ENCODE measurements at regions not wholly inside any gene's neighbourhood (a gene's known extent, or its start where the extent isn't known, plus 50 kb on each side); places are given as distances from the start of the nearest gene placed in this dataset.

DNA sequence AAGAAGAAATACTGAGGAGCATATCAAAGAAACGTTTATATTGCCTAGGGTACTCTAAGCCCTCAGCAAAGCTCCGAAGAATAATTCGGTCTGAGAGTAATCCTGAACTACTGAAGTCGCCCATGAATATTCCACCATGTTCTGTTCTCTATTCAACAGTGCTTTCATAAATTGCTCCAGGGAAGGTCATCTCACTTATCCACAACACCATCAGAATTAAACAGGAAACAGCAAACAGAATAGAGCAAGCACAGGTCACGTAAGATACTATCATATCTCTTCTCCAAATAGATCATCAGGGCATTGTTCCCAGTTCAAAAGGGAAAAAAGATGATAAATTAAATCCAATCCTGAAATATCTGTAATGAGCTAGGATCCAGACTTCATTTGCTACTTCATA is 325.6 kb downstream of the DEPDC1B start:
- Histone ChIP-seq H3K79me2 (ENCODE audit: low read length) (no peaks in the 10 kb centered on the region), H4K20me1 (ENCODE audit: low read length) (no peaks in the 10 kb centered on the region), H3K4me3 (ENCODE audit: low read length) (no peak overlapping the region), H3K27me3 (ENCODE audit: low read length) (peaks cover 36% of the 10 kb centered on the region), H3K9me3 (ENCODE audit: low read length) (no peaks in the 10 kb centered on the region), H3K9me2 (replicated peaks; ENCODE audit: low read length) (no peaks in the 10 kb centered on the region), H3F3A (ENCODE audit: low read length, unreplicated experiment) (no peaks in the 10 kb centered on the region), H3K9ac (ENCODE audit: low read length) (no peak overlapping the region), H3K4me2 (ENCODE audit: low read length) (no peak overlapping the region), H3K27ac (ENCODE audit: low read length) (no peak overlapping the region), H3K36me3 (ENCODE audit: low read depth, low read length) (no peaks in the 10 kb centered on the region), H3K4me1 (ENCODE audit: insufficient read depth, low read length) (no peaks in the 10 kb centered on the region), H2AFZ (ENCODE audit: low read length) (no peak overlapping the region)
- CTCF ChIA-PET, result no interaction called here
- no peak for DNase-seq
- TF ChIP-seq, protein P1, sequence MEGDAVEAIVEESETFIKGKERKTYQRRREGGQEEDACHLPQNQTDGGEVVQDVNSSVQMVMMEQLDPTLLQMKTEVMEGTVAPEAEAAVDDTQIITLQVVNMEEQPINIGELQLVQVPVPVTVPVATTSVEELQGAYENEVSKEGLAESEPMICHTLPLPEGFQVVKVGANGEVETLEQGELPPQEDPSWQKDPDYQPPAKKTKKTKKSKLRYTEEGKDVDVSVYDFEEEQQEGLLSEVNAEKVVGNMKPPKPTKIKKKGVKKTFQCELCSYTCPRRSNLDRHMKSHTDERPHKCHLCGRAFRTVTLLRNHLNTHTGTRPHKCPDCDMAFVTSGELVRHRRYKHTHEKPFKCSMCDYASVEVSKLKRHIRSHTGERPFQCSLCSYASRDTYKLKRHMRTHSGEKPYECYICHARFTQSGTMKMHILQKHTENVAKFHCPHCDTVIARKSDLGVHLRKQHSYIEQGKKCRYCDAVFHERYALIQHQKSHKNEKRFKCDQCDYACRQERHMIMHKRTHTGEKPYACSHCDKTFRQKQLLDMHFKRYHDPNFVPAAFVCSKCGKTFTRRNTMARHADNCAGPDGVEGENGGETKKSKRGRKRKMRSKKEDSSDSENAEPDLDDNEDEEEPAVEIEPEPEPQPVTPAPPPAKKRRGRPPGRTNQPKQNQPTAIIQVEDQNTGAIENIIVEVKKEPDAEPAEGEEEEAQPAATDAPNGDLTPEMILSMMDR (conservative IDR thresholded peaks at IDR 0.05; ENCODE audit: low read depth, low read length), result no peak
- TF ChIP-seq EZH2phosphoT487 (IDR thresholded peaks at IDR 0.05; ENCODE audit: borderline replicate concordance, low read length), result no peak
- no peak for TF ChIP-seq EZH2 (IDR thresholded peaks at IDR 0.05; ENCODE audit: low read length, unreplicated experiment)
- intact Hi-C loops (cut with micrococcal nuclease), result no loop called here
- no peak for ATAC-seq
- BruUV-seq (replicated peaks), result no TSS peak
- POLR2A ChIA-PET (ENCODE audit: unreplicated experiment), result no interaction called here

DNA sequence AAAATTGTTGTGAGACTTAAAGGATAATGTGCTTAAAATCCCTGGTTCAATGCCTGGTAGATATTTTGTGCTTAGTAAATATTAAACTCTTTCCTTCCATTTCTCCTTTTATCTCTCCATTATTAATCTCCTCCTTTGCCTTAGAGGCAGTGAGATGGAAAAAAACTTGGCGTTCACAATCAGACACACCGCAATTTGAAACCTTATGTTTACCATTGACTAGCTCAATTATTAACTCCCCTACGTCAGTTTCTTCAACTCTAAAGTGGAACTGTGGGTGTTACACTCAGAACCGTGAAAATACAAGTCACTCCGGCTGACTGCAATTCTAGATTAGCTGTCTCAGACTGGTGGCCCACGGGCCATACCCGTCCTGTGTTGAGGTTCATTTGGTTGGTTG is 327.2 kb downstream of the DEPDC1B start:
- ChIA-PET POLR2A (ENCODE audit: unreplicated experiment) (no interaction called here), CTCF (no interaction called here)
- no peaks in the 10 kb centered on the region for H4K20me1 ChIP-seq (ENCODE audit: low read length)
- BruUV-seq (replicated peaks), result no TSS peak
- no peaks in the 10 kb centered on the region for H3K36me3 ChIP-seq (ENCODE audit: low read depth, low read length)
- H3K9ac ChIP-seq (ENCODE audit: low read length), result no peak overlapping the region
- H2AFZ ChIP-seq (ENCODE audit: low read length), result no peak overlapping the region
- H3F3A ChIP-seq (ENCODE audit: low read length, unreplicated experiment), result no peaks in the 10 kb centered on the region
- H3K27ac ChIP-seq (ENCODE audit: low read length), result no peak overlapping the region
- ATAC-seq, result no peak
- no peaks in the 10 kb centered on the region for H3K9me3 ChIP-seq (ENCODE audit: low read length)
- no peaks in the 10 kb centered on the region for H3K9me2 ChIP-seq (replicated peaks; ENCODE audit: low read length)
- intact Hi-C loops (cut with micrococcal nuclease), result no loop called here
- no peaks in the 10 kb centered on the region for H3K4me1 ChIP-seq (ENCODE audit: insufficient read depth, low read length)
- H3K4me3 ChIP-seq (ENCODE audit: low read length), result no peak overlapping the region
- no peaks in the 10 kb centered on the region for H3K79me2 ChIP-seq (ENCODE audit: low read length)
- DNase-seq, result no peak
- H3K4me2 ChIP-seq (ENCODE audit: low read length), result no peak overlapping the region
- TF ChIP-seq EZH2 (IDR thresholded peaks at IDR 0.05; ENCODE audit: low read length, unreplicated experiment) (no peak), EZH2phosphoT487 (IDR thresholded peaks at IDR 0.05; ENCODE audit: borderline replicate concordance, low read length) (no peak)
- peaks cover 36% of the 10 kb centered on the region for H3K27me3 ChIP-seq (ENCODE audit: low read length)

- no peak overlapping the region for H2AFZ ChIP-seq (ENCODE audit: low read length)
- ATAC-seq, result no peak
- POLR2A ChIA-PET (ENCODE audit: unreplicated experiment), result no interaction called here
Observed at GRCh38 chr5:60371065-60371464, 328.9 kb downstream of the DEPDC1B start.

GRCh38 chr5:60370508-60370907 is 329.5 kb downstream of the DEPDC1B start:
- Histone ChIP-seq H3K27me3 (ENCODE audit: low read length) (peaks cover 27% of the 10 kb centered on the region), H3K36me3 (ENCODE audit: low read depth, low read length) (no peaks in the 10 kb centered on the region), H3K4me3 (ENCODE audit: low read length) (no peak overlapping the region), H3K4me2 (ENCODE audit: low read length) (no peak overlapping the region), H3K4me1 (ENCODE audit: insufficient read depth, low read length) (no peaks in the 10 kb centered on the region), H3F3A (ENCODE audit: low read length, unreplicated experiment) (no peaks in the 10 kb centered on the region), H3K27ac (ENCODE audit: low read length) (no peak overlapping the region), H2AFZ (ENCODE audit: low read length) (no peak overlapping the region), H3K9me3 (ENCODE audit: low read length) (no peaks in the 10 kb centered on the region), H4K20me1 (ENCODE audit: low read length) (no peaks in the 10 kb centered on the region), H3K9me2 (replicated peaks; ENCODE audit: low read length) (no peaks in the 10 kb centered on the region), H3K9ac (ENCODE audit: low read length) (no peak overlapping the region), H3K79me2 (ENCODE audit: low read length) (no peaks in the 10 kb centered on the region)
- ChIA-PET CTCF (no interaction called here), POLR2A (ENCODE audit: unreplicated experiment) (no interaction called here)
- intact Hi-C loops (cut with micrococcal nuclease), result no loop called here
- no TSS peak for BruUV-seq (replicated peaks)
- no peak for ATAC-seq
- no peak for TF ChIP-seq EZH2 (IDR thresholded peaks at IDR 0.05; ENCODE audit: low read length, unreplicated experiment)
- DNase-seq, result no peak

More at GRCh38 chr5:60371065-60371464, 328.9 kb downstream of the DEPDC1B start:
- H3K79me2 ChIP-seq (ENCODE audit: low read length), result no peaks in the 10 kb centered on the region
- DNase-seq, result no peak
- H4K20me1 ChIP-seq (ENCODE audit: low read length), result no peaks in the 10 kb centered on the region
- intact Hi-C loops (cut with micrococcal nuclease), result no loop called here
- H3K4me2 ChIP-seq (ENCODE audit: low read length), result no peak overlapping the region
- H3K4me1 ChIP-seq (ENCODE audit: insufficient read depth, low read length), result no peaks in the 10 kb centered on the region
- H3K9me2 ChIP-seq (replicated peaks; ENCODE audit: low read length), result no peaks in the 10 kb centered on the region
- H3K27me3 ChIP-seq (ENCODE audit: low read length), result peaks cover 27% of the 10 kb centered on the region
- no peak overlapping the region for H3K27ac ChIP-seq (ENCODE audit: low read length)
- H3F3A ChIP-seq (ENCODE audit: low read length, unreplicated experiment), result no peaks in the 10 kb centered on the region
- no peaks in the 10 kb centered on the region for H3K36me3 ChIP-seq (ENCODE audit: low read depth, low read length)
- CTCF ChIA-PET, result interaction anchor here (0.6 kb wide), 1 partner anchor 25 kb away, joined by 3 read pairs; no protein-coding TSS in a partner anchor
- no TSS peak for BruUV-seq (replicated peaks)
- no peak overlapping the region for H3K4me3 ChIP-seq (ENCODE audit: low read length)
- no peak overlapping the region for H3K9ac ChIP-seq (ENCODE audit: low read length)
- no peaks in the 10 kb centered on the region for H3K9me3 ChIP-seq (ENCODE audit: low read length)
- TF ChIP-seq EZH2 (IDR thresholded peaks at IDR 0.05; ENCODE audit: low read length, unreplicated experiment) (no peak), EZH2phosphoT487 (IDR thresholded peaks at IDR 0.05; ENCODE audit: borderline replicate concordance, low read length) (no peak)
